ENCODE measurements at regions not wholly inside any gene's neighbourhood (a gene's known extent, or its start where the extent isn't known, plus 50 kb on each side); places are given as distances from the start of the nearest gene placed in this dataset.

GRCh38 chr12:25801734-25802133 lies 156.7 kb upstream of the RASSF8 start:
- TF ChIP-seq EP300 (conservative IDR thresholded peaks at IDR 0.05; ENCODE audit: poor library complexity, severe bottlenecking) (no peak), EZH2 (IDR thresholded peaks at IDR 0.05; ENCODE audit: borderline replicate concordance, insufficient read depth, low read length, poor library complexity, severe bottlenecking) (no peak), CTCF (IDR thresholded peaks at IDR 0.05; ENCODE audit: poor library complexity, severe bottlenecking) (no peak), POLR2AphosphoS5 (IDR thresholded peaks at IDR 0.05) (no peak), TAF1 (IDR thresholded peaks at IDR 0.05; ENCODE audit: low read depth) (no peak), REST (IDR thresholded peaks at IDR 0.05; ENCODE audit: borderline replicate concordance) (no peak), MXI1 (conservative IDR thresholded peaks at IDR 0.05; ENCODE audit: poor library complexity, severe bottlenecking) (no peak), SMC3 (conservative IDR thresholded peaks at IDR 0.05; ENCODE audit: poor library complexity) (no peak)

Data from neural cell (in vitro differentiated cells).